ENCODE measurements at regions not wholly inside any gene's neighbourhood (a gene's known extent, or its start where the extent isn't known, plus 50 kb on each side); places are given as distances from the start of the nearest gene placed in this dataset.

DNA sequence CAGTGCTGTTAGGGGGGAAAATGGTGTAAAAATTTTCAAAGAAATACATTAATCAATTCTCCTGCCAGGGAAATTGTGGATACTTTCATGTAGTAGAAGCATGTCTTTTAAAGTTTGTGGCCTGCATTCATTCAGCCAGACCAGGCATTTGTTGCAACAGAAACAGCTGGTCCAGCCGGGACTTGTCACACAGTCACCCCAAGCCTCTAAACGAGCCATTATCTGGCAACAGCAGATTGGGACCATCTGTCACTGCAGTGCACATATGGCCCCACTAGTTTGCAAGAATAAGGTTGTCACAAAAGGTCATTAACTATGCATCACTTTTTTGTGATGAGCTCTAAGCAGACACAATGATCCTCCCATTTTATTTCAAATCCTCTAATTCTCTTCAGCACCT, 193.9 kb downstream of the PHLDA1 start:
- no peak for DNase-seq (ENCODE audit: extremely low spot score in 2 of 2)
- Histone ChIP-seq H3K9me3 (no peaks in the 10 kb centered on the region), H3K36me3 (no peaks in the 10 kb centered on the region), H3K27me3 (no peaks in the 10 kb centered on the region), H3K4me1 (no peaks in the 10 kb centered on the region), H3K4me3 (no peak overlapping the region), H3K27ac (no peak overlapping the region)
- TF ChIP-seq, protein P1, sequence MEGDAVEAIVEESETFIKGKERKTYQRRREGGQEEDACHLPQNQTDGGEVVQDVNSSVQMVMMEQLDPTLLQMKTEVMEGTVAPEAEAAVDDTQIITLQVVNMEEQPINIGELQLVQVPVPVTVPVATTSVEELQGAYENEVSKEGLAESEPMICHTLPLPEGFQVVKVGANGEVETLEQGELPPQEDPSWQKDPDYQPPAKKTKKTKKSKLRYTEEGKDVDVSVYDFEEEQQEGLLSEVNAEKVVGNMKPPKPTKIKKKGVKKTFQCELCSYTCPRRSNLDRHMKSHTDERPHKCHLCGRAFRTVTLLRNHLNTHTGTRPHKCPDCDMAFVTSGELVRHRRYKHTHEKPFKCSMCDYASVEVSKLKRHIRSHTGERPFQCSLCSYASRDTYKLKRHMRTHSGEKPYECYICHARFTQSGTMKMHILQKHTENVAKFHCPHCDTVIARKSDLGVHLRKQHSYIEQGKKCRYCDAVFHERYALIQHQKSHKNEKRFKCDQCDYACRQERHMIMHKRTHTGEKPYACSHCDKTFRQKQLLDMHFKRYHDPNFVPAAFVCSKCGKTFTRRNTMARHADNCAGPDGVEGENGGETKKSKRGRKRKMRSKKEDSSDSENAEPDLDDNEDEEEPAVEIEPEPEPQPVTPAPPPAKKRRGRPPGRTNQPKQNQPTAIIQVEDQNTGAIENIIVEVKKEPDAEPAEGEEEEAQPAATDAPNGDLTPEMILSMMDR (IDR thresholded peaks at IDR 0.05) = no peak
- no peak for TF ChIP-seq POLR2A (IDR thresholded peaks at IDR 0.05)
- TF ChIP-seq POLR2AphosphoS5 (IDR thresholded peaks at IDR 0.05; ENCODE audit: insufficient read depth in 1 of 2, low read depth in 1 of 2) = no peak
- intact Hi-C loops (cut with DNase I) = no loop called here

DNA sequence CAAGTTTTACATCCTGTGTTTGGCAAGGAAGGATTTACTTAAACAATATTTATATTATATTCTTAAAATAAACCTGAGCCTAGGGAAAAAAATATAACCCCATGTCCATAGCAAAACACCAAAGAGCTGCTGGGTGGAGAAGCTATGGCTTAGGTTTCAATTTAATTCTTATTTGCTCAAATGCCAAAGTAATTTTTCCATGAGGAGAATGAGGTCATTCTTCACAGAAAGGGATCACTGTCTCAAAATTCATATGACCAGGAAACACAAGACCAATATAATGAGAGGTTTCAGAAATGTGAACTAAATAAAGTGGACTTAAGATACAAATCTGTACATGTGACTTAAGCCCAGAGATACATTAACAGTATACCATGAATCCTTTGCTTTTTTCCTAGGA, 195.0 kb downstream of the PHLDA1 start:
- no peak overlapping the region for H3K4me3 ChIP-seq
- H3K9me3 ChIP-seq = no peaks in the 10 kb centered on the region
- intact Hi-C loops (cut with DNase I) = no loop called here
- no peak for DNase-seq (ENCODE audit: extremely low spot score in 2 of 2)
- H3K27ac ChIP-seq = peak overlapping the region; percentile 52
- H3K36me3 ChIP-seq = no peaks in the 10 kb centered on the region
- TF ChIP-seq, protein P1 (IDR thresholded peaks at IDR 0.05) = no peak
- TF ChIP-seq POLR2AphosphoS5 (IDR thresholded peaks at IDR 0.05; ENCODE audit: insufficient read depth in 1 of 2, low read depth in 1 of 2) = no peak
- TF ChIP-seq POLR2A (IDR thresholded peaks at IDR 0.05) = no peak
- no peaks in the 10 kb centered on the region for H3K4me1 ChIP-seq
- H3K27me3 ChIP-seq = no peaks in the 10 kb centered on the region

DNA sequence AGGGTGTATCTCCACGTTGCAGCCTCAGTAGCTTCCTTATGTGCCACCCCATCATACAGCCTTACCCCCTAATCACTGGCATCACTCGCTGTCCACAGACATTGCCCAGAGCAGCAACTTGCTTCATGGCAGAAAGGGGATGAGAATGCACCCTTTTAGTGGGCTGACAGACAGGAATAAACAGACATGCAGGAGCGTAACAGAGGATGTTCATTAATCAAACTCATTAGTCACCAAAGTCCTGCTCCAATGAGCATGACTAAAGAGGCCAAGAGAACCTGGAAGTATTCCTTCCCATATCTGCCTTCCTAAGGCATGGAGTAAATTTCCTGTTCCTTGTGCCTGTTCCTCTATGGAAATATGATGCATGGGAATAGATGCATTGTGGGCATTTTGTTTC, 197.0 kb downstream of the PHLDA1 start:
- Histone ChIP-seq H3K27me3 (no peaks in the 10 kb centered on the region), H3K4me1 (no peaks in the 10 kb centered on the region), H3K36me3 (no peaks in the 10 kb centered on the region), H3K4me3 (no peak overlapping the region), H3K27ac (no peak overlapping the region), H3K9me3 (no peaks in the 10 kb centered on the region)
- no peak for DNase-seq (ENCODE audit: extremely low spot score in 2 of 2)
- intact Hi-C loops (cut with DNase I) = no loop called here
- TF ChIP-seq POLR2A (IDR thresholded peaks at IDR 0.05) = no peak
- TF ChIP-seq, protein P1 (IDR thresholded peaks at IDR 0.05) = no peak
- TF ChIP-seq POLR2AphosphoS5 (IDR thresholded peaks at IDR 0.05; ENCODE audit: insufficient read depth in 1 of 2, low read depth in 1 of 2) = no peak

DNA sequence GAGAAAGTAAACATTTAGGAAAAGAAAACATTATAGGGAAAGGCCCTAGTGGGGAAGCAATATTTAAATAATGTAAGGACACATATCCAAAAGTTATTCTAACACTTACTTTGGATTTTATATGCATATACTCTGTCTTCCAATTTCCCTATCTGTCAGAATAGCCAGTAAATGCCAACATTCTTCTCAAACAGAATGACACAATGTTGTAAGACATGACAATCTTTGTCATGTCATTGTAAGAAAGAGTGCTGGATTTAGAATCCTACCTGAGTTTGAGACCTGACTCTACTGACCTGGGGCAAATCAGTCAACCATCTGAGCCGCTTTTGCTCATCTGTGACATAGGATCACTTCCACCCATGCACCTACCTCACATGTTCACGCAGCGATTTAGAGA, 198.3 kb downstream of the PHLDA1 start:
- no peaks in the 10 kb centered on the region for H3K4me1 ChIP-seq
- no peaks in the 10 kb centered on the region for H3K27me3 ChIP-seq
- DNase-seq (ENCODE audit: extremely low spot score in 2 of 2) = no peak
- intact Hi-C loops (cut with DNase I) = no loop called here
- H3K9me3 ChIP-seq = no peaks in the 10 kb centered on the region
- H3K36me3 ChIP-seq = no peaks in the 10 kb centered on the region
- TF ChIP-seq POLR2AphosphoS5 (IDR thresholded peaks at IDR 0.05; ENCODE audit: insufficient read depth in 1 of 2, low read depth in 1 of 2) (no peak), POLR2A (IDR thresholded peaks at IDR 0.05) (no peak)
- TF ChIP-seq, protein P1 (IDR thresholded peaks at IDR 0.05) = no peak
- H3K27ac ChIP-seq = no peak overlapping the region
- H3K4me3 ChIP-seq = no peak overlapping the region

DNA sequence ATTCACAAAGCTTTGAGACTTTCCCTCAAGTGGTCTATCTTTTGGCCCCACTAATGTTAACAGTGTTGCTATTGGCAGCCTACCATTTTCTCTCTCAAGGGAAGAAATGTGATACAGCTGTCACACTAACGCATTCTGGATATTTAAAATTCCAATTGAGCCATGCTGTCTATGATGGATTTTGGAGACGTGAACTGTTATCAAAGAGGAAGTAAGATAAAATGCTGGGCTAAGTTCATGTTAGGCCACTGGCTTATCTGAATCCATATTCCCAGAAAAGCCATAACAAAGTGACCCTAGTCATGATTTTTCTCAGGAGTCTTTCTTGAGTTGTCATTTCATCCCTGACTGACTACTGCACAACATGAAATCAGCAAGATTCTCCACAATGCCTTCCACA, 200.2 kb downstream of the PHLDA1 start:
- intact Hi-C loops (cut with DNase I) = no loop called here
- Histone ChIP-seq H3K27me3 (no peaks in the 10 kb centered on the region), H3K9me3 (no peaks in the 10 kb centered on the region), H3K36me3 (no peaks in the 10 kb centered on the region), H3K4me3 (no peak overlapping the region), H3K4me1 (no peaks in the 10 kb centered on the region), H3K27ac (no peak overlapping the region)
- DNase-seq (ENCODE audit: extremely low spot score in 2 of 2) = no peak
- TF ChIP-seq POLR2AphosphoS5 (IDR thresholded peaks at IDR 0.05; ENCODE audit: insufficient read depth in 1 of 2, low read depth in 1 of 2) (no peak), POLR2A (IDR thresholded peaks at IDR 0.05) (no peak)
- TF ChIP-seq, protein P1 (IDR thresholded peaks at IDR 0.05) = no peak

All from vagina (tissue), 2 donors.